ENCODE measurements at regions not wholly inside any gene's neighbourhood (a gene's known extent, or its start where the extent isn't known, plus 50 kb on each side); places are given as distances from the start of the nearest gene placed in this dataset.

GRCh38 chr17:52384695-52385094, 226.2 kb upstream of the CA10 start:
- no peaks in the 10 kb centered on the region for H3K36me3 ChIP-seq (replicated peaks; ENCODE audit: low read depth, low read length)
- TF ChIP-seq CTCF (IDR thresholded peaks at IDR 0.05; ENCODE audit: low read depth, low read length) (no peak), EZH2phosphoT487 (IDR thresholded peaks at IDR 0.05; ENCODE audit: low read depth) (no peak)
- H3K4me2 ChIP-seq (ENCODE audit: low read length): no peak overlapping the region

GRCh38 chr17:52383493-52384100, 225.1 kb upstream of the CA10 start:
- TF ChIP-seq CTCF (IDR thresholded peaks at IDR 0.05; ENCODE audit: low read depth, low read length): peak; percentile 87
- no peak for TF ChIP-seq EZH2phosphoT487 (IDR thresholded peaks at IDR 0.05; ENCODE audit: low read depth)
- Histone ChIP-seq H2AFZ (ENCODE audit: low read depth, low read length) (no peak overlapping the region), H3K9me3 (ENCODE audit: insufficient read depth, low read length) (no peaks in the 10 kb centered on the region), H3K79me2 (ENCODE audit: low read length) (no peaks in the 10 kb centered on the region), H3K27me3 (ENCODE audit: low read depth, low read length) (no peaks in the 10 kb centered on the region), H3K9ac (ENCODE audit: low read length) (no peak overlapping the region), H3K36me3 (replicated peaks; ENCODE audit: low read depth, low read length) (no peaks in the 10 kb centered on the region), H4K20me1 (ENCODE audit: insufficient read depth, low read length) (no peaks in the 10 kb centered on the region), H3K4me1 (ENCODE audit: low read length) (no peaks in the 10 kb centered on the region), H3K27ac (ENCODE audit: low read length) (no peak overlapping the region), H3K4me3 (ENCODE audit: low read length) (no peak overlapping the region), H3K4me2 (ENCODE audit: low read length) (no peak overlapping the region)

More at GRCh38 chr17:52384695-52385094, 226.2 kb upstream of the CA10 start:
- Histone ChIP-seq H3K27ac (ENCODE audit: low read length) (no peak overlapping the region), H3K27me3 (ENCODE audit: low read depth, low read length) (no peaks in the 10 kb centered on the region), H3K9me3 (ENCODE audit: insufficient read depth, low read length) (no peaks in the 10 kb centered on the region), H4K20me1 (ENCODE audit: insufficient read depth, low read length) (no peaks in the 10 kb centered on the region), H3K9ac (ENCODE audit: low read length) (no peak overlapping the region), H3K4me3 (ENCODE audit: low read length) (no peak overlapping the region), H3K79me2 (ENCODE audit: low read length) (no peaks in the 10 kb centered on the region), H2AFZ (ENCODE audit: low read depth, low read length) (no peak overlapping the region), H3K4me1 (ENCODE audit: low read length) (no peaks in the 10 kb centered on the region)

- H3K79me2 ChIP-seq (ENCODE audit: low read length): no peaks in the 10 kb centered on the region
- no peak overlapping the region for H2AFZ ChIP-seq (ENCODE audit: low read depth, low read length)
- H3K4me2 ChIP-seq (ENCODE audit: low read length): no peak overlapping the region
- no peaks in the 10 kb centered on the region for H3K36me3 ChIP-seq (replicated peaks; ENCODE audit: low read depth, low read length)
- TF ChIP-seq EZH2phosphoT487 (IDR thresholded peaks at IDR 0.05; ENCODE audit: low read depth): no peak
- no peak for TF ChIP-seq CTCF (IDR thresholded peaks at IDR 0.05; ENCODE audit: low read depth, low read length)
- H4K20me1 ChIP-seq (ENCODE audit: insufficient read depth, low read length): no peaks in the 10 kb centered on the region
- H3K4me1 ChIP-seq (ENCODE audit: low read length): no peaks in the 10 kb centered on the region
- H3K9ac ChIP-seq (ENCODE audit: low read length): no peak overlapping the region
- H3K27me3 ChIP-seq (ENCODE audit: low read depth, low read length): no peaks in the 10 kb centered on the region
- no peak overlapping the region for H3K27ac ChIP-seq (ENCODE audit: low read length)
- H3K9me3 ChIP-seq (ENCODE audit: insufficient read depth, low read length): no peaks in the 10 kb centered on the region
- no peak overlapping the region for H3K4me3 ChIP-seq (ENCODE audit: low read length)
Measured at GRCh38 chr17:52378860-52379259, 220.3 kb upstream of the CA10 start.

- H3K36me3 ChIP-seq (replicated peaks; ENCODE audit: low read depth, low read length): no peaks in the 10 kb centered on the region
- no peak overlapping the region for H2AFZ ChIP-seq (ENCODE audit: low read depth, low read length)
- no peak overlapping the region for H3K27ac ChIP-seq (ENCODE audit: low read length)
- H3K27me3 ChIP-seq (ENCODE audit: low read depth, low read length): no peaks in the 10 kb centered on the region
- H3K79me2 ChIP-seq (ENCODE audit: low read length): no peaks in the 10 kb centered on the region
- TF ChIP-seq CTCF (IDR thresholded peaks at IDR 0.05; ENCODE audit: low read depth, low read length) (no peak), EZH2phosphoT487 (IDR thresholded peaks at IDR 0.05; ENCODE audit: low read depth) (no peak)
- H4K20me1 ChIP-seq (ENCODE audit: insufficient read depth, low read length): no peaks in the 10 kb centered on the region
- no peaks in the 10 kb centered on the region for H3K9me3 ChIP-seq (ENCODE audit: insufficient read depth, low read length)
- H3K4me3 ChIP-seq (ENCODE audit: low read length): no peak overlapping the region
- no peak overlapping the region for H3K4me2 ChIP-seq (ENCODE audit: low read length)
- no peaks in the 10 kb centered on the region for H3K4me1 ChIP-seq (ENCODE audit: low read length)
- no peak overlapping the region for H3K9ac ChIP-seq (ENCODE audit: low read length)
Measured at GRCh38 chr17:52376137-52376536, 217.6 kb upstream of the CA10 start.
